ENCODE measurements at regions not wholly inside any gene's neighbourhood (a gene's known extent, or its start where the extent isn't known, plus 50 kb on each side); places are given as distances from the start of the nearest gene placed in this dataset.

- TF ChIP-seq AFF4 (CRISPR knock-in tag; IDR thresholded peaks at IDR 0.05; ENCODE audit: borderline replicate concordance): no peak
- TF ChIP-seq JUN (CRISPR knock-in tag; IDR thresholded peaks at IDR 0.05): no peak
- TF ChIP-seq, protein P1, sequence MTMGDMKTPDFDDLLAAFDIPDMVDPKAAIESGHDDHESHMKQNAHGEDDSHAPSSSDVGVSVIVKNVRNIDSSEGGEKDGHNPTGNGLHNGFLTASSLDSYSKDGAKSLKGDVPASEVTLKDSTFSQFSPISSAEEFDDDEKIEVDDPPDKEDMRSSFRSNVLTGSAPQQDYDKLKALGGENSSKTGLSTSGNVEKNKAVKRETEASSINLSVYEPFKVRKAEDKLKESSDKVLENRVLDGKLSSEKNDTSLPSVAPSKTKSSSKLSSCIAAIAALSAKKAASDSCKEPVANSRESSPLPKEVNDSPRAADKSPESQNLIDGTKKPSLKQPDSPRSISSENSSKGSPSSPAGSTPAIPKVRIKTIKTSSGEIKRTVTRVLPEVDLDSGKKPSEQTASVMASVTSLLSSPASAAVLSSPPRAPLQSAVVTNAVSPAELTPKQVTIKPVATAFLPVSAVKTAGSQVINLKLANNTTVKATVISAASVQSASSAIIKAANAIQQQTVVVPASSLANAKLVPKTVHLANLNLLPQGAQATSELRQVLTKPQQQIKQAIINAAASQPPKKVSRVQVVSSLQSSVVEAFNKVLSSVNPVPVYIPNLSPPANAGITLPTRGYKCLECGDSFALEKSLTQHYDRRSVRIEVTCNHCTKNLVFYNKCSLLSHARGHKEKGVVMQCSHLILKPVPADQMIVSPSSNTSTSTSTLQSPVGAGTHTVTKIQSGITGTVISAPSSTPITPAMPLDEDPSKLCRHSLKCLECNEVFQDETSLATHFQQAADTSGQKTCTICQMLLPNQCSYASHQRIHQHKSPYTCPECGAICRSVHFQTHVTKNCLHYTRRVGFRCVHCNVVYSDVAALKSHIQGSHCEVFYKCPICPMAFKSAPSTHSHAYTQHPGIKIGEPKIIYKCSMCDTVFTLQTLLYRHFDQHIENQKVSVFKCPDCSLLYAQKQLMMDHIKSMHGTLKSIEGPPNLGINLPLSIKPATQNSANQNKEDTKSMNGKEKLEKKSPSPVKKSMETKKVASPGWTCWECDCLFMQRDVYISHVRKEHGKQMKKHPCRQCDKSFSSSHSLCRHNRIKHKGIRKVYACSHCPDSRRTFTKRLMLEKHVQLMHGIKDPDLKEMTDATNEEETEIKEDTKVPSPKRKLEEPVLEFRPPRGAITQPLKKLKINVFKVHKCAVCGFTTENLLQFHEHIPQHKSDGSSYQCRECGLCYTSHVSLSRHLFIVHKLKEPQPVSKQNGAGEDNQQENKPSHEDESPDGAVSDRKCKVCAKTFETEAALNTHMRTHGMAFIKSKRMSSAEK (CRISPR knock-in tag; IDR thresholded peaks at IDR 0.05; ENCODE audit: borderline replicate concordance): no peak
- TF ChIP-seq NR2C2 (CRISPR knock-in tag; IDR thresholded peaks at IDR 0.05): no peak
- TF ChIP-seq, protein P2, sequence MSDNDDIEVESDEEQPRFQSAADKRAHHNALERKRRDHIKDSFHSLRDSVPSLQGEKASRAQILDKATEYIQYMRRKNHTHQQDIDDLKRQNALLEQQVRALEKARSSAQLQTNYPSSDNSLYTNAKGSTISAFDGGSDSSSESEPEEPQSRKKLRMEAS (CRISPR knock-in tag; IDR thresholded peaks at IDR 0.05): no peak
- TF ChIP-seq, protein P3, sequence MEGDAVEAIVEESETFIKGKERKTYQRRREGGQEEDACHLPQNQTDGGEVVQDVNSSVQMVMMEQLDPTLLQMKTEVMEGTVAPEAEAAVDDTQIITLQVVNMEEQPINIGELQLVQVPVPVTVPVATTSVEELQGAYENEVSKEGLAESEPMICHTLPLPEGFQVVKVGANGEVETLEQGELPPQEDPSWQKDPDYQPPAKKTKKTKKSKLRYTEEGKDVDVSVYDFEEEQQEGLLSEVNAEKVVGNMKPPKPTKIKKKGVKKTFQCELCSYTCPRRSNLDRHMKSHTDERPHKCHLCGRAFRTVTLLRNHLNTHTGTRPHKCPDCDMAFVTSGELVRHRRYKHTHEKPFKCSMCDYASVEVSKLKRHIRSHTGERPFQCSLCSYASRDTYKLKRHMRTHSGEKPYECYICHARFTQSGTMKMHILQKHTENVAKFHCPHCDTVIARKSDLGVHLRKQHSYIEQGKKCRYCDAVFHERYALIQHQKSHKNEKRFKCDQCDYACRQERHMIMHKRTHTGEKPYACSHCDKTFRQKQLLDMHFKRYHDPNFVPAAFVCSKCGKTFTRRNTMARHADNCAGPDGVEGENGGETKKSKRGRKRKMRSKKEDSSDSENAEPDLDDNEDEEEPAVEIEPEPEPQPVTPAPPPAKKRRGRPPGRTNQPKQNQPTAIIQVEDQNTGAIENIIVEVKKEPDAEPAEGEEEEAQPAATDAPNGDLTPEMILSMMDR (IDR thresholded peaks at IDR 0.05): no peak
- TF ChIP-seq ESRRA (CRISPR knock-in tag; IDR thresholded peaks at IDR 0.05; ENCODE audit: borderline replicate concordance): no peak
- no peak for TF ChIP-seq FOXK1 (CRISPR knock-in tag; IDR thresholded peaks at IDR 0.05)
- TF ChIP-seq USF2 (CRISPR knock-in tag; IDR thresholded peaks at IDR 0.05): no peak
- TF ChIP-seq PRDM15 (CRISPR knock-in tag; IDR thresholded peaks at IDR 0.05): no peak
- no peak for TF ChIP-seq ZNF512 (CRISPR knock-in tag; IDR thresholded peaks at IDR 0.05; ENCODE audit: borderline replicate concordance)
- no peak for TF ChIP-seq ZNF232 (CRISPR knock-in tag; IDR thresholded peaks at IDR 0.05)
- no peak for TF ChIP-seq NFE2L1 (CRISPR knock-in tag; IDR thresholded peaks at IDR 0.05)
- no peak for TF ChIP-seq FOXP1 (CRISPR knock-in tag; IDR thresholded peaks at IDR 0.05; ENCODE audit: borderline replicate concordance)
Observed at GRCh38 chr20:41704896-41705295, 86.7 kb upstream of the CHD6 start.
